ENCODE measurements at regions not wholly inside any gene's neighbourhood (a gene's known extent, or its start where the extent isn't known, plus 50 kb on each side); places are given as distances from the start of the nearest gene placed in this dataset.
"Not testable (repeated sequence)": the region's sequence is repeated elsewhere in the genome, so short reads cannot be mapped to it uniquely, and the experiment has no call there.

DNA sequence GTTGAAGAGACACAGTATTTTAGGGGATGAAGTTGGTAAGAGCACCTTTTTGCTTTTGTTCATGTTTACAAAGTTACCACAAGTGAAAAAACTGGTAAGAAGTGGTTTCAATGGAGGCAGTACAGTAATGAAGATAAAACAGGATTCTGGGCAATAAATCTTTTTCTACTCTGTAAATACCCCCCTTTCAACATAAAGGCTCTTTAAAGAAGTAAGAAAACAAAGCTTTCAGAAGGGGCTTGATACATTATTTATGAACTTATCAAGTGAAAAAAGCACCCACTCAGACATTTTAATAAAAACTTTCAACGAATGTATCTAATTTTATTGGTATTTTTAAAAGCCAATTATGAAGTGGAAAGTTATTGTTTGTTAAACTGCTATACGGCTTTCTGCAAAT is 522.9 kb downstream of the ZEB2 start:
- DNase-seq, result no peak

GRCh38 chr2:143994961-143995360 is 525.0 kb downstream of the ZEB2 start:
- no peak for DNase-seq

GRCh38 chr2:143991596-143991995 is 528.3 kb downstream of the ZEB2 start:
- DNase-seq, result not testable (repeated sequence)

GRCh38 chr2:143988082-143988481 is 531.8 kb downstream of the ZEB2 start:
- DNase-seq, result no peak

DNA sequence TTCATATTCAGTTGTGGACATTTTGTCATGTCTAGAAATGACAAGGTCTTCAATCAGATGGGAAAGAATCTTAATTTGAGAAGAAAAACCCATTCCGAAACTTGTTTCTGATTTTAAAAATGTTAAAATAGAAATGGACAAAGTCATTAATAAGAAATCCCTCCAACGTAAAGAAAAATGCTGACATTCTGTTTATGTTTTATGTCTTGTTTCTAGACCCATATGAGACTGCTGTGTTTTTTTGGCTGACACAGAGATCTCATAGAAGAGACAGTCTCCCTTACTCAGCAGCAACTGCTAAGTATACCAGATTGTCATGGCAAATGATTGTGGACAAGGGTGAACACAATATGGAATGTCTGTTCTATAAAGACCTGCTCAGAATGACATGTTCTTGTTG is 538.5 kb downstream of the ZEB2 start:
- DNase-seq, result no peak

GRCh38 chr2:143977356-143977755 is 542.6 kb downstream of the ZEB2 start:
- DNase-seq, result no peak

- DNase-seq, result no peak
These were observed 544.7 kb downstream of the ZEB2 start for GRCh38 chr2:143975216-143975615.

DNA sequence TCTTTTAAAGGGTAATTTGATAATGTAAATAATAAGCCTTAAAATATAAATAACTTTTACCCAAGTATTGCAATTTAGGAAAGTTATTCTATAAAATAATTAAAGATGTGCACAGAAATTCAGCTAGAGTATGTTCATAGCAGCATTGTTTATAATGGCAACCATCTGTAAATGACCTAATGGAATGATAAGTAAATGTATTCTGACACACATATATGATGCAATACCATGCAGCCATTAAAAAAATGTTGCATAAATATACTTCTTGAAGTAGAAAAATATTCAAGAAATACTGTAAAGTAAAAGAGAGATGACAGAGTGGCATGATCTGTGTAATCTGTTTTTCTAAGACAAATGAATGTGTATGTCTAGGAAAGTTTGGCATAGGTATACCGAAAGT is 545.7 kb downstream of the ZEB2 start:
- DNase-seq, result no peak

- DNase-seq, result no peak
These were observed 551.1 kb downstream of the ZEB2 start for GRCh38 chr2:143968860-143969259.

- no peak for DNase-seq
These were observed 551.6 kb downstream of the ZEB2 start for GRCh38 chr2:143968360-143968759.

GRCh38 chr2:143965493-143966164 is 554.3 kb downstream of the ZEB2 start:
- no peak for DNase-seq

GRCh38 chr2:143964891-143965290 is 555.0 kb downstream of the ZEB2 start:
- no peak for DNase-seq

GRCh38 chr2:143960177-143960576 is 559.7 kb downstream of the ZEB2 start:
- no peak for DNase-seq

GRCh38 chr2:143957321-143957720 is 562.6 kb downstream of the ZEB2 start:
- DNase-seq, result no peak

DNA sequence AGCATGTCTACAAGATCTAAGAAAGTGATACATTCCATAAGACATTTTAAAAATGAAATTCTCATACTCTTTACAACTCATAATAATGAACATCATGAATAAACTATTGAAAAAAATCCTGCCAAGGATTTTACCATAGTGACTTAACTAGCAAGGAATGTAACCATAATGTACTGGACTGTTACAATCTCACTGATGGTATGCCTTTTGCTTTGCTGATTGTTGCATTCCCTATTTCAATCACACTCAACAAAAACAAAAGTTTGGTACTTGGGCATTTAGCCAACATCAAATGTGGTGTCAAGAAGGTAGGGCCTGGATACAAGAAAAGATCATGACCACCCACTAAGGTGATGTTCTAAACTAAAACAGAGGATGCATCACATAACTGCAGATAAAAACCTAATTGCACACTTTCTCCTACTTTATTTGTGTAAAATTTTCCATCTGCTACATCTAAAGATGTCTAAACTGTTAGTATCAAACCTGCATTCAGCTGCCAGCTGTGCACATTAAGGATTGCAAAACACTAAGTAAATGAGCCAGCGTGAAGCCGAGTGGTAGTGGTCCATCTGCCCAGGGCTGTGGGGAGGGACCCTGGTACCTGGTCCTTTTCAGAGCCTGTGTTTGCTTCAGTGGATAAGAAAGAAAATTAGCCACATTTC is 564.4 kb downstream of the ZEB2 start:
- no peak for DNase-seq

DNA sequence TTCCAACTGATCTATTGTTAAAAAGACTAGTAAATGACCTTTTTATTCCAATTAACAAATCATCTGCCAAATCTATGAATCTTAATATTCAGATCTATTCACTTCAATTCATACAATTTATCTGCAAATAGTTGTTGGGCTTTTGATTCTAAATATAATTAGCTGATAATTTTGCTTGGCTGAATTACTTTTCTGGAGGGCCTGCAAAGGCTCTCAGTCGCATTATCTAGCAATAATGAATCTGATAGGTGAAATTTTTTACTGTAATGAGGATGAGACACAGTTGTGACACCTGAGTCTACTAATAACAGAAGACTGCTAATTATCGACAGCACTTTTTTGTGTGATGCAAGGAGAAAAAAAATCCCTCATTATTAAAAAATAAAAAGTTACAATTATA is 565.1 kb downstream of the ZEB2 start:
- no peak for DNase-seq

DNA sequence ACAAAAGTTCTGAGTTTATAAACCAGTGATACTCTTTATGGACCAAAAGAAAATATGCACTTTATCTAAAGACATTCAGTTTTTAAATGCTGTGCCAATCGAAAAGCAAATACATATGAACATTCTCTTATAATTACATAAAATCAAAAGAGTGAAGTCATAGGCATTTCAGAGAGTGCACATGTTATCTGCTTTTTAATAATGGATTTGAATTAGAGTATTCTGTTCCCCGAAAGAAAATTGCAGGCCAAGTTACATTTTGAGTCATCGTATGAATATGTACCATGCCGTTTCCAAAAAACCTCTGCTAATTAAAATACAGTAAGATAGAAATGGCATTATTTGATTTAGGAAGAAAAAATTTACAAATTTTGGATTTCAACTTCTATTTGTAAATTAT is 565.7 kb downstream of the ZEB2 start:
- no peak for DNase-seq

GRCh38 chr2:143953451-143954030 is 566.4 kb downstream of the ZEB2 start:
- no peak for DNase-seq

- no peak for DNase-seq
These were observed 567.4 kb downstream of the ZEB2 start for GRCh38 chr2:143952536-143952935.

- DNase-seq, result no peak
These were observed 569.2 kb downstream of the ZEB2 start for GRCh38 chr2:143950704-143951103.

DNA sequence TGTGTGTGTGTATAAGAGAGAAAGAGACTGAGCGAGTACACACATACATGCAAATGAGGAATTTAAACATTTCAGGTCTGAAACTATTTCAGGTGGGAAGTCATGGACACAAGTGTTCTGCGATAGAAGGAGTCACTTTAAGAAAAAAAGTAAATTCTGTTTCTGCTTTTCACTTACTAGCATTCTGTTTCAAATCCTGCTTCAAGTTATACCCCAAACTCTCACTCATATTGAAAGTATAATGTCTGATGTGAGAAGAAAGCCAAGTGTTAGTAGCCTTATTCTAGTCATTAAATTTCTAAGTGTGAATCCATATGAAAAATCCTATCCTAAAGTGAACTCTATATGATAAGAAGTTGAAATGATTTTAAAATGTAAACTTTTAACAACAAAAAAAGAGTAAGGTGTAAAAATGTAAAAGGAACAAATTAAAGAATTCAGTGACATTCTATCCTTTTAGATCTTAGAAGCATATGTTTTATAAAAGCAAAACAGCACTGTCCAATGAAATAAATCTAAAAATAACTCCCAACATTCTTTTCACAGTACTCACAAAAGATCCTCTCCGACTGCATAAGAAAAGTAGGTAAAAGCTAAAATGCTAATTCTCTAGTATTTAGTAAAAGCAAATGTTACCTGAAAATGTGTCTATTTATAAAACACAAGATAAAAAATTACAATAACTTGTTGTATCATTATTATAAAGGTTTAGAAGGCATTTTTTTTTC is 570.6 kb downstream of the ZEB2 start:
- DNase-seq, result no peak

GRCh38 chr2:143948710-143949109 is 571.2 kb downstream of the ZEB2 start:
- DNase-seq, result no peak

DNA sequence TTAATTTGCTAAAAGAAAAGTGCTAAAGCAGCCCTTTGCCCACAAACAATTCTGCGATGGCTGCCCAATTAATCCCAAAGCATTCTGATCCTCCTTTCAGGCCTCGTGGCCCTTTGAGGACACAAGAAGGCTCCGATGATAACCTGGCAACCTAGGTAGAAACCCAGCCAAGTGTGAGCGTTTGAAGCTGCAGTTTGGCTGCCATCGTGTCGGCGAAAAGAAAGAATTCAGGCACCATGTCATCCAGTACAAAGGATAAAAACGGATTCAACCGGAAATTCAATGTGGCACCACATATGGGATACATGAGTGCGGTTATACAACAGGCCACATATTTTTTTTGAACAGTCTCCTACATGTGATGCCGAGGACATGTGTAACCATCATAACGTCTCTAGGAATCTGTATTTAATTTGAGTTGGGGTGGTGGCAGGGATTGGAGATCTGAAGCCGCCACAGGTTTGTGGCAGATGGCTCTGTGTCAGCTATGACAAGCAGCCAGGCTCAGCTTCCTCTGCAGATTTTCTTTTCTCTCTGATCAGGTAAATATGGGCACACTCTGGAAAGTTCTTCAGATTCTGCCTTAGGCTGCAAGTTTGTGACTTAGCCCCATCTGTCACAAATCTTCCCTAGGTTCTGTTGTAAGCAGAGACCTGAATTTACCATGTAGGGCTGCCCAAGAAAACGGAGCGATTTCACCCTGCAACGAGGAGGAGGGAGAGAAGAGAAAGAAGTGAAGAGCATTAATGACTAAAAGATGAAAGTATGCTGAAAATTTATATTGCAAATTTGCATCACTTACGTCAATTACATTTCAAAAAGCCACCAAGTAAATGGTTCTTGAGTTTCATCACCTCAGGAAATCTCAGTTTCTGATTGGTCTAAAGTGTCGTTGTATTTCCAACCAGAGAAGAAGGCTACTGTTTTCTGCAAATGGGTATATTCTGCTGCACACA is 573.2 kb downstream of the ZEB2 start:
- peak; percentile 77 for DNase-seq

Data from NCI-H526 treated with DMSO at 0.1 percent for 48 hours (cell line).